ENCODE measurements at regions not wholly inside any gene's neighbourhood (a gene's known extent, or its start where the extent isn't known, plus 50 kb on each side); places are given as distances from the start of the nearest gene placed in this dataset.
"Not testable (repeated sequence)": the region's sequence is repeated elsewhere in the genome, so short reads cannot be mapped to it uniquely, and the experiment has no call there.

DNA sequence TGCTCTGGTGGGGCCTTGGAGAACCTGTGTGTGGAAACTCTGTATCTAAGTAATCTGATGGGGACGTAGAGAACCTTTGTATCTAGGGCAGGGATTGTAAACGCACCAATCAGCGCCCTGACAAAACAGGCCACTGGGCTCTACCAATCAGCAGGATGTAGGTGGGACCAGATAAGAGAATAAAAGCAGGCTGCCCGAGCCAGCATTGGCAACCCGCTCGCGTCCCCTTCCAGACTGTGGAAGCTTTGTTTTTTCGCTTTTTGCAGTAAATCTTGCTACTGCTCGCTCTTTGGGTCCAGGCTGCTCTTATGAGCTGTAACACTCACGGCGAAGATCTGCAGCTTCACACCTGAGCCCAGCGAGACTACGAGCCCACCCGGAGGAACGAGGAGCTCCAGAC, 299.3 kb downstream of the SLC7A11 start:
- TF ChIP-seq, protein P1, sequence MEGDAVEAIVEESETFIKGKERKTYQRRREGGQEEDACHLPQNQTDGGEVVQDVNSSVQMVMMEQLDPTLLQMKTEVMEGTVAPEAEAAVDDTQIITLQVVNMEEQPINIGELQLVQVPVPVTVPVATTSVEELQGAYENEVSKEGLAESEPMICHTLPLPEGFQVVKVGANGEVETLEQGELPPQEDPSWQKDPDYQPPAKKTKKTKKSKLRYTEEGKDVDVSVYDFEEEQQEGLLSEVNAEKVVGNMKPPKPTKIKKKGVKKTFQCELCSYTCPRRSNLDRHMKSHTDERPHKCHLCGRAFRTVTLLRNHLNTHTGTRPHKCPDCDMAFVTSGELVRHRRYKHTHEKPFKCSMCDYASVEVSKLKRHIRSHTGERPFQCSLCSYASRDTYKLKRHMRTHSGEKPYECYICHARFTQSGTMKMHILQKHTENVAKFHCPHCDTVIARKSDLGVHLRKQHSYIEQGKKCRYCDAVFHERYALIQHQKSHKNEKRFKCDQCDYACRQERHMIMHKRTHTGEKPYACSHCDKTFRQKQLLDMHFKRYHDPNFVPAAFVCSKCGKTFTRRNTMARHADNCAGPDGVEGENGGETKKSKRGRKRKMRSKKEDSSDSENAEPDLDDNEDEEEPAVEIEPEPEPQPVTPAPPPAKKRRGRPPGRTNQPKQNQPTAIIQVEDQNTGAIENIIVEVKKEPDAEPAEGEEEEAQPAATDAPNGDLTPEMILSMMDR (conservative IDR thresholded peaks at IDR 0.05; ENCODE audit: low read length) = not testable (repeated sequence)
- not testable (repeated sequence) for TF ChIP-seq EZH2phosphoT487 (IDR thresholded peaks at IDR 0.05; ENCODE audit: borderline replicate concordance, low read depth, low read length)
